ENCODE measurements at regions not wholly inside any gene's neighbourhood (a gene's known extent, or its start where the extent isn't known, plus 50 kb on each side); places are given as distances from the start of the nearest gene placed in this dataset.

GRCh38 chr6:14738933-14739332 lies 506.9 kb upstream of the JARID2 start:
- no peak for TF ChIP-seq CTCF (IDR thresholded peaks at IDR 0.05; ENCODE audit: insufficient read depth, low read length)
- TF ChIP-seq REST (IDR thresholded peaks at IDR 0.05; ENCODE audit: insufficient replicate concordance, low read depth), result no peak

Data from HL-60 (cell line).